SK-MEL-5 (cell line): ENCODE measurements at regions not wholly inside any gene's neighbourhood (a gene's known extent, or its start where the extent isn't known, plus 50 kb on each side); places are given as distances from the start of the nearest gene placed in this dataset.

Source experiments
- DNase-seq: peaks from one replicate; pipeline ENCODE4 v3.0.0-alpha.2; 2016; ENCODE audit warnings: low read depth, low spot score
- in situ Hi-C: cut with HindIII; loops from 2 replicates; pipeline ENCODE4 v1.10.0; 2016; ENCODE audit warnings: low sequenced_read_pairs, high pct_unique_total_duplicates, low pct_unique_long_range_greater_than_20kb

GRCh38 chr4:98775672-98776071 lies 117.3 kb upstream of the TSPAN5 start:
- in situ Hi-C loops, result no loop called here

GRCh38 chr4:98773638-98774037 lies 115.2 kb upstream of the TSPAN5 start:
- DNase-seq, result no peak
- in situ Hi-C loops, result no loop called here

More at GRCh38 chr4:98775672-98776071, 117.3 kb upstream of the TSPAN5 start:
- no peak for DNase-seq

- in situ Hi-C loops, result no loop called here
- no peak for DNase-seq
These were observed 113.7 kb upstream of the TSPAN5 start for GRCh38 chr4:98771959-98772632.

- in situ Hi-C loops, result no loop called here
- no peak for DNase-seq
These were observed 107.4 kb upstream of the TSPAN5 start for GRCh38 chr4:98765771-98766170.

- DNase-seq, result no peak
- in situ Hi-C loops, result no loop called here
These were observed 99.8 kb upstream of the TSPAN5 start for GRCh38 chr4:98758182-98758581.

GRCh38 chr4:98754736-98755135 lies 96.3 kb upstream of the TSPAN5 start:
- in situ Hi-C loops, result no loop called here

GRCh38 chr4:98749206-98749605 lies 90.8 kb upstream of the TSPAN5 start:
- in situ Hi-C loops, result no loop called here
- no peak for DNase-seq

More at GRCh38 chr4:98754736-98755135, 96.3 kb upstream of the TSPAN5 start:
- no peak for DNase-seq

- no peak for DNase-seq
- in situ Hi-C loops, result no loop called here
These were observed 90.2 kb upstream of the TSPAN5 start for GRCh38 chr4:98748609-98749008.

- in situ Hi-C loops, result no loop called here
- DNase-seq, result no peak
These were observed 89.1 kb upstream of the TSPAN5 start for GRCh38 chr4:98747393-98748091.

GRCh38 chr4:98746936-98747335 lies 88.5 kb upstream of the TSPAN5 start:
- in situ Hi-C loops, result no loop called here
- DNase-seq, result no peak

GRCh38 chr4:98746530-98746929 lies 88.1 kb upstream of the TSPAN5 start:
- no peak for DNase-seq

GRCh38 chr4:98745366-98745765 lies 87.0 kb upstream of the TSPAN5 start:
- in situ Hi-C loops, result no loop called here
- DNase-seq, result peak; percentile 54

More at GRCh38 chr4:98746530-98746929, 88.1 kb upstream of the TSPAN5 start:
- in situ Hi-C loops, result no loop called here

GRCh38 chr4:98744372-98745150 lies 86.2 kb upstream of the TSPAN5 start:
- no peak for DNase-seq
- in situ Hi-C loops, result no loop called here

- DNase-seq, result no peak
- in situ Hi-C loops, result no loop called here
These were observed 83.5 kb upstream of the TSPAN5 start for GRCh38 chr4:98741952-98742351.

- in situ Hi-C loops, result no loop called here
- no peak for DNase-seq
These were observed 81.3 kb upstream of the TSPAN5 start for GRCh38 chr4:98739751-98740150.

- in situ Hi-C loops, result no loop called here
These were observed 75.2 kb upstream of the TSPAN5 start for GRCh38 chr4:98733601-98734000.

GRCh38 chr4:98728871-98729270 lies 70.5 kb upstream of the TSPAN5 start:
- in situ Hi-C loops, result no loop called here
- no peak for DNase-seq

More at GRCh38 chr4:98733601-98734000, 75.2 kb upstream of the TSPAN5 start:
- DNase-seq, result no peak

GRCh38 chr4:98728433-98728832 lies 70.0 kb upstream of the TSPAN5 start:
- in situ Hi-C loops, result no loop called here
- no peak for DNase-seq
